GM12878 (cell line): ENCODE measurements at regions not wholly inside any gene's neighbourhood (a gene's known extent, or its start where the extent isn't known, plus 50 kb on each side); places are given as distances from the start of the nearest gene placed in this dataset.

ENCODE experiments used
- ATAC-seq: fragments of 200-7000 bp; cut with Tn5 transposase; 3 replicates; pipeline ENCODE4 v1.9.1; 2020; ENCODE audit warnings: mild to moderate bottlenecking, moderate library complexity
- BruUV-seq: library from RNA; stranded (reverse); fragments of 400-500 nt; replicated peaks from 2 replicates; lab custom pipeline; 2021; lab: Mats Ljungman, UMichigan
- CTCF ChIA-PET: fragments of 300-600 bp; sonication (Branson Sonifier 250); formaldehyde crosslinking; extraction: SDS; loops from one replicate; lab custom pipeline; 2021; ENCODE audit warnings: inconsistent platforms; lab: Yijun Ruan, JAX
- POLR2A ChIA-PET: fragments of 350-600 bp; formaldehyde crosslinking; extraction: SDS; loops from one replicate; lab custom pipeline; 2021; ENCODE audit warnings: inconsistent platforms; lab: Charles Lee
- RAD21 ChIA-PET: fragments of 300-600 bp; sonication (Branson Sonifier 250); formaldehyde crosslinking; loops from one replicate; lab custom pipeline; 2023; ENCODE audit warnings: antibody characterized with exemption; ENCODE audit not compliant: unreplicated experiment; lab: Charles Lee
- SMC1A ChIA-PET: fragments of 300-600 bp; sonication (Branson Sonifier 250); formaldehyde crosslinking; loops from one replicate; lab custom pipeline; 2023; ENCODE audit not compliant: unreplicated experiment, uncharacterized antibody; lab: Charles Lee
- DNase-seq: peaks from one replicate; pipeline ENCODE4 v3.0.0-alpha.2; 2011; ENCODE audit warnings: low read depth, low spot score
- FAIRE-seq: peaks from 3 replicates; lab custom pipeline; 2011; peaks lifted over from hg19 to GRCh38; lab: Jason Lieb, UNC
- H2AFZ ChIP-seq: 2 replicates; pipeline ENCODE4 v1.6.0; 2011; ENCODE audit warnings: low read depth, low read length, control low read depth; ENCODE audit not compliant: control insufficient read depth
- H3K27ac ChIP-seq: 2 replicates; pipeline ENCODE4 v1.5.1; 2011; ENCODE audit warnings: control low read depth; ENCODE audit not compliant: control insufficient read depth, insufficient read depth
- H3K27me3 ChIP-seq, 2 experiments: replicated peaks in 1 of 2; 2 replicates each; pipeline versions ENCODE4 v1.6.0 to v1.6.1; 2011; ENCODE audit warnings: low read length in 1 of 2; ENCODE audit not compliant: control insufficient read depth in 2 of 2, insufficient read depth in 2 of 2
- H3K36me3 ChIP-seq, 2 experiments: 2 replicates each; pipeline ENCODE4 v1.5.1; 2011; ENCODE audit warnings: low read length in 1 of 2; ENCODE audit not compliant: control insufficient read depth in 2 of 2, insufficient read depth in 2 of 2
- H3K4me1 ChIP-seq: 2 replicates; pipeline ENCODE4 v1.6.1; 2011; ENCODE audit warnings: mild to moderate bottlenecking, low read length, moderate library complexity, mixed read lengths; ENCODE audit not compliant: control insufficient read depth, insufficient read depth
- H3K4me2 ChIP-seq: 2 replicates; pipeline ENCODE4 v1.6.0; 2011; ENCODE audit warnings: control low read depth; ENCODE audit not compliant: control insufficient read depth, insufficient read depth
- H3K4me3 ChIP-seq: fragments of 200-600 bp; sonication (generic); 2 replicates; pipeline ENCODE4 v1.5.1; 2016
- H3K79me2 ChIP-seq: 2 replicates; pipeline ENCODE4 v1.6.0; 2011; ENCODE audit warnings: low read length; ENCODE audit not compliant: control insufficient read depth, insufficient read depth
- H3K9ac ChIP-seq: 2 replicates; pipeline ENCODE4 v1.8.0; 2011; ENCODE audit warnings: low read length, control low read depth, mixed read lengths; ENCODE audit not compliant: control insufficient read depth, insufficient read depth
- H3K9me3 ChIP-seq: replicated peaks from 3 replicates; pipeline ENCODE4 v1.5.1; 2011; ENCODE audit warnings: mild to moderate bottlenecking, low read length; ENCODE audit not compliant: control insufficient read depth, insufficient read depth
- H4K20me1 ChIP-seq: 2 replicates; pipeline ENCODE4 v1.6.0; 2011; ENCODE audit not compliant: control insufficient read depth, insufficient read depth
- ASH2L ChIP-seq: fragments of 300-600, 200-600 bp; sonication (generic); IDR thresholded peaks from 2 replicates; pipeline ENCODE4 v1.6.1; 2017; ENCODE audit warnings: low read depth, mild to moderate bottlenecking, borderline replicate concordance
- ATF7 ChIP-seq: fragments of 450-650 bp; IDR thresholded peaks from 2 replicates; pipeline ENCODE4 v1.6.1; 2016; ENCODE audit warnings: low read depth, mild to moderate bottlenecking
- BCL3 ChIP-seq: IDR thresholded peaks from 2 replicates; pipeline ENCODE4 v1.6.1; 2011; ENCODE audit warnings: borderline replicate concordance, low read depth, mild to moderate bottlenecking, moderate library complexity, low read length; ENCODE audit not compliant: insufficient read depth, poor library complexity, severe bottlenecking
- BMI1 ChIP-seq: fragments of 450-650 bp; IDR thresholded peaks from 2 replicates; pipeline ENCODE4 v1.6.1; 2016; ENCODE audit warnings: mild to moderate bottlenecking, moderate library complexity, borderline replicate concordance
- CBX5 ChIP-seq: sonication (generic); IDR thresholded peaks from 2 replicates; pipeline ENCODE4 v1.6.1; 2016; ENCODE audit warnings: low read depth, moderate library complexity, mild to moderate bottlenecking, inconsistent platforms
- E4F1 ChIP-seq: fragments of 450-650 bp; IDR thresholded peaks from 2 replicates; pipeline ENCODE4 v1.6.1; 2018; ENCODE audit warnings: borderline replicate concordance, mild to moderate bottlenecking; ENCODE audit not compliant: partially characterized antibody
- HDAC2 ChIP-seq: fragments of 200-600 bp; sonication (generic); IDR thresholded peaks from 2 replicates; pipeline ENCODE4 v1.6.1; 2017
- HDGF ChIP-seq: fragments of 450-650 bp; IDR thresholded peaks from 2 replicates; pipeline ENCODE4 v1.6.1; 2016; ENCODE audit warnings: antibody characterized with exemption
- JUND ChIP-seq: IDR thresholded peaks from 2 replicates; pipeline ENCODE4 v1.6.1; 2012; ENCODE audit warnings: low read depth, mild to moderate bottlenecking, low read length, improper control_type of control experiment, moderate library complexity
- RELB ChIP-seq: fragments of 450-650 bp; IDR thresholded peaks from 2 replicates; pipeline ENCODE4 v1.6.1; 2017; ENCODE audit warnings: low read depth, mild to moderate bottlenecking, moderate library complexity
- SKIL ChIP-seq: fragments of 450-650 bp; IDR thresholded peaks from 2 replicates; pipeline ENCODE4 v1.6.1; 2017; ENCODE audit warnings: mild to moderate bottlenecking, low read depth, inconsistent platforms; ENCODE audit not compliant: poor library complexity, severe bottlenecking
- SUPT20H ChIP-seq: IDR thresholded peaks from 2 replicates; pipeline ENCODE4 v1.6.1; 2011; ENCODE audit warnings: low read depth, mild to moderate bottlenecking, low read length, moderate library complexity, borderline replicate concordance; ENCODE audit not compliant: control insufficient read depth
- TBL1XR1 ChIP-seq: IDR thresholded peaks from 2 replicates; pipeline ENCODE4 v1.6.1; 2012; ENCODE audit warnings: low read depth, low read length, improper control_type of control experiment
- USF1 ChIP-seq: IDR thresholded peaks from 2 replicates; pipeline ENCODE4 v1.6.1; 2011; ENCODE audit warnings: borderline replicate concordance, low read depth, mild to moderate bottlenecking, moderate library complexity, mixed read lengths, low read length; ENCODE audit not compliant: insufficient read depth; ENCODE audit errors: extremely low read length
- ZNF24 ChIP-seq: fragments of 450-650 bp; IDR thresholded peaks from 2 replicates; pipeline ENCODE4 v1.6.1; 2017; ENCODE audit warnings: antibody characterized with exemption, mild to moderate bottlenecking
- ZNF274 ChIP-seq: IDR thresholded peaks from one replicate; pipeline ENCODE4 v1.8.0; 2011; ENCODE audit not compliant: insufficient read length, insufficient read depth
- WGBS: methylation state at CpG from one replicate; pipeline ENCODE4 v1.1.6; 2016; ENCODE audit warnings: low lambda C conversion rate; ENCODE audit not compliant: insufficient replicate concordance, insufficient coverage; ENCODE audit errors: missing lambda C conversion rate; 5-methylcytosine and 5-hydroxymethylcytosine counted together
- in situ Hi-C: fragments of 300-500 bp; cut with MboI; formaldehyde crosslinking; loops from 9 replicates; pipeline ENCODE4 v1.14.3; 2018; ENCODE audit warnings: mixed read lengths
- intact Hi-C: fragments of 100-400 bp; cut with micrococcal nuclease; formaldehyde crosslinking; loops from one replicate; pipeline ENCODE4 v1.14.2; 2022; ENCODE audit not compliant: unreplicated experiment

- TF ChIP-seq BCL3: no peak
- no peak for TF ChIP-seq BMI1
- no peak for TF ChIP-seq ATF7
- no peak for TF ChIP-seq SUPT20H
- TF ChIP-seq E4F1: no peak
Observed at GRCh38 chr10:43978091-43978490, 329.4 kb upstream of the ZNF32 start (continued).

GRCh38 chr10:43976292-43976691, 327.6 kb upstream of the ZNF32 start:
- Histone ChIP-seq H3K79me2 (no peaks in the 10 kb centered on the region), H4K20me1 (no peaks in the 10 kb centered on the region), H3K4me1 (no peaks in the 10 kb centered on the region; the same call in 1 of the 2 replicates), H3K36me3 (no peaks in the 10 kb centered on the region), H2AFZ (no peak overlapping the region), H3K9ac (no peak overlapping the region), H3K27ac (no peak overlapping the region), H3K9me3 (no peaks in the 10 kb centered on the region; the same call in 2 of the 3 replicates), H3K27me3 (no peaks in the 10 kb centered on the region), H3K4me3 (no peak overlapping the region), H3K4me2 (no peak overlapping the region)
- POLR2A ChIA-PET: no interaction called here
- FAIRE-seq: no peak
- no TSS peak for BruUV-seq
- DNase-seq: no peak
- CTCF ChIA-PET: no interaction called here
- 0% methylated on average over 1 of the region's 1 CpG for WGBS
- intact Hi-C loops: no loop called here
- RAD21 ChIA-PET: no interaction called here
- in situ Hi-C loops: no loop called here
- SMC1A ChIA-PET: interaction anchor here (1.1 kb wide), 1 partner anchor 34 kb away, joined by 3 read pairs; no protein-coding TSS in a partner anchor
- ATAC-seq: no peak
- TF ChIP-seq ZNF24 (no peak), HDGF (no peak), USF1 (no peak), ASH2L (no peak), RELB (no peak), JUND (no peak), TBL1XR1 (no peak), HDAC2 (no peak), ZNF274 (no peak), SKIL (no peak), CBX5 (no peak)
